Calu3 (cell line): ENCODE measurements at regions not wholly inside any gene's neighbourhood (a gene's known extent, or its start where the extent isn't known, plus 50 kb on each side); places are given as distances from the start of the nearest gene placed in this dataset.

Source experiments
- BruUV-seq: library from RNA; stranded (reverse); fragments of 400-500 nt; replicated peaks from 2 replicates; lab custom pipeline; 2021; lab: Mats Ljungman, UMichigan
- CTCF ChIA-PET: fragments of 300-600 bp; sonication (Branson Sonifier 250); formaldehyde crosslinking; loops from one replicate; lab custom pipeline; 2022; ENCODE audit warnings: antibody characterized with exemption; lab: Charles Lee
- DNase-seq: peaks from one replicate; pipeline ENCODE4 v3.0.0; 2022
- H3K27ac Mint-ChIP-seq: one replicate; pipeline ENCODE4 v1.8.0; 2022; ENCODE audit warnings: mixed read lengths; ENCODE audit not compliant: unreplicated experiment
- H3K27me3 Mint-ChIP-seq: one replicate; pipeline ENCODE4 v1.8.0; 2022; ENCODE audit warnings: mixed read lengths; ENCODE audit not compliant: unreplicated experiment
- H3K36me3 Mint-ChIP-seq: one replicate; pipeline ENCODE4 v1.8.0; 2022; ENCODE audit warnings: mild to moderate bottlenecking, moderate library complexity, mixed read lengths; ENCODE audit not compliant: insufficient read depth, unreplicated experiment
- H3K4me1 Mint-ChIP-seq: one replicate; pipeline ENCODE4 v1.8.0; 2022; ENCODE audit warnings: mild to moderate bottlenecking, low read depth, mixed read lengths; ENCODE audit not compliant: unreplicated experiment
- H3K4me3 Mint-ChIP-seq: one replicate; pipeline ENCODE4 v1.8.0; 2022; ENCODE audit warnings: mild to moderate bottlenecking, low read depth, moderate library complexity, mixed read lengths; ENCODE audit not compliant: unreplicated experiment
- H3K9me3 Mint-ChIP-seq: one replicate; pipeline ENCODE4 v1.8.0; 2022; ENCODE audit warnings: low read depth, mixed read lengths; ENCODE audit not compliant: unreplicated experiment
- intact Hi-C: fragments of 100-400 bp; cut with micrococcal nuclease; formaldehyde crosslinking; loops from one replicate; pipeline ENCODE4 v1.10.0; 2022; ENCODE audit not compliant: unreplicated experiment
- TF ChIP-seq, protein P1 (sequence below): fragments of 200-600 bp; IDR thresholded peaks from one replicate; pipeline ENCODE4 v1.8.0; 2022; ENCODE audit warnings: antibody characterized with exemption; ENCODE audit not compliant: unreplicated experiment

GRCh38 chr3:180352261-180352660, 249.7 kb upstream of the TTC14 start:
- no peak overlapping the region for H3K4me3 Mint-ChIP-seq
- intact Hi-C loops = no loop called here
- no TSS peak for BruUV-seq
- TF ChIP-seq, protein P1, sequence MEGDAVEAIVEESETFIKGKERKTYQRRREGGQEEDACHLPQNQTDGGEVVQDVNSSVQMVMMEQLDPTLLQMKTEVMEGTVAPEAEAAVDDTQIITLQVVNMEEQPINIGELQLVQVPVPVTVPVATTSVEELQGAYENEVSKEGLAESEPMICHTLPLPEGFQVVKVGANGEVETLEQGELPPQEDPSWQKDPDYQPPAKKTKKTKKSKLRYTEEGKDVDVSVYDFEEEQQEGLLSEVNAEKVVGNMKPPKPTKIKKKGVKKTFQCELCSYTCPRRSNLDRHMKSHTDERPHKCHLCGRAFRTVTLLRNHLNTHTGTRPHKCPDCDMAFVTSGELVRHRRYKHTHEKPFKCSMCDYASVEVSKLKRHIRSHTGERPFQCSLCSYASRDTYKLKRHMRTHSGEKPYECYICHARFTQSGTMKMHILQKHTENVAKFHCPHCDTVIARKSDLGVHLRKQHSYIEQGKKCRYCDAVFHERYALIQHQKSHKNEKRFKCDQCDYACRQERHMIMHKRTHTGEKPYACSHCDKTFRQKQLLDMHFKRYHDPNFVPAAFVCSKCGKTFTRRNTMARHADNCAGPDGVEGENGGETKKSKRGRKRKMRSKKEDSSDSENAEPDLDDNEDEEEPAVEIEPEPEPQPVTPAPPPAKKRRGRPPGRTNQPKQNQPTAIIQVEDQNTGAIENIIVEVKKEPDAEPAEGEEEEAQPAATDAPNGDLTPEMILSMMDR = no peak
- H3K27ac Mint-ChIP-seq = no peak overlapping the region
- CTCF ChIA-PET = no interaction called here
- no peaks in the 10 kb centered on the region for H3K9me3 Mint-ChIP-seq
- no peaks in the 10 kb centered on the region for H3K27me3 Mint-ChIP-seq
- no peaks in the 10 kb centered on the region for H3K36me3 Mint-ChIP-seq
- DNase-seq = no peak
- no peaks in the 10 kb centered on the region for H3K4me1 Mint-ChIP-seq

DNA sequence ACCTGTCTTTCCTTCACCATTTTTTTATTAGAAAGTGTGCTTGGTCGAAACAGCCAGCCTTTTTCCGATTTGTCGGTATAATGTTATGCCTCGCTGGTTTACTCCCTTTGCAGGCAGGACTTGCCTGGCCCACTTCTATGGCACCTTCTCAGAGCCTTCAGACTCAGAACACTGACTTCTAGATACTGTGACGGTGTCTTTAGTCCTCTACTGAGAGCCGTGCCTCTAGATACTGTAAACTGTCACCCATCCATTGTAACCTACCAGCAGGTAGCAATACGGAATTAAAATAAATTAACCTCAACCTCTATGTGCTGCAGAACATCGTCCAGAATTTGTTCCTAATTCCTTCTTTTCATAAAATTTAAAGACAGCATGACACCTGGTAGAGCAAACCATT, 247.7 kb upstream of the TTC14 start:
- TF ChIP-seq, protein P1 = no peak
- H3K36me3 Mint-ChIP-seq = no peaks in the 10 kb centered on the region
- no peaks in the 10 kb centered on the region for H3K27me3 Mint-ChIP-seq
- intact Hi-C loops = no loop called here
- no TSS peak for BruUV-seq
- no peak overlapping the region for H3K4me3 Mint-ChIP-seq
- H3K4me1 Mint-ChIP-seq = peaks cover 10% of the 10 kb centered on the region
- no peak overlapping the region for H3K27ac Mint-ChIP-seq
- no peaks in the 10 kb centered on the region for H3K9me3 Mint-ChIP-seq
- CTCF ChIA-PET = no interaction called here
- DNase-seq = no peak

DNA sequence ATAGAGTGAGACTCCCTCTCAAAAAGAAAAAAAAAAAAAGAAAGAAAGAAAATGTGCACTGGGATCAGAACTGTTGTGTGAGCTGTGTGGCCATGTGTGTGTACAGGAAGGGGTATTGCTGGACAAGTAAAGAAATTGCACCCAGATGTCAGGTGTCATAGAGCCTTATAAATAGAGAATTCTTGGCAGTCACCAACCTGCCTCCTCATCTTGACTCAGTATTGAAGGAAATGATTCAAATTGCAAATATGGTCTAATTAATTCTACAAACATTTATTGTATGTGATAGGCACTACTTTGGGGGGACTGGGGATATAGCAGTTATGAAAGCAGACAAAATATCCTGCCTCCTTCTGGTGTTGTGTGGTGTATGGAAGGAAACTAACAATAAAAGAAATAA, 243.8 kb upstream of the TTC14 start:
- H3K36me3 Mint-ChIP-seq = no peaks in the 10 kb centered on the region
- no TSS peak for BruUV-seq
- DNase-seq = no peak
- no peaks in the 10 kb centered on the region for H3K9me3 Mint-ChIP-seq
- no peak overlapping the region for H3K4me3 Mint-ChIP-seq
- H3K27me3 Mint-ChIP-seq = no peaks in the 10 kb centered on the region
- H3K4me1 Mint-ChIP-seq = peaks cover 10% of the 10 kb centered on the region
- no peak overlapping the region for H3K27ac Mint-ChIP-seq
- CTCF ChIA-PET = interaction anchor here (0.7 kb wide), 2 partner anchors 30 to 35 kb away, joined by 3 to 4 read pairs; no protein-coding TSS in a partner anchor
- TF ChIP-seq, protein P1 = no peak
- intact Hi-C loops = no loop called here

DNA sequence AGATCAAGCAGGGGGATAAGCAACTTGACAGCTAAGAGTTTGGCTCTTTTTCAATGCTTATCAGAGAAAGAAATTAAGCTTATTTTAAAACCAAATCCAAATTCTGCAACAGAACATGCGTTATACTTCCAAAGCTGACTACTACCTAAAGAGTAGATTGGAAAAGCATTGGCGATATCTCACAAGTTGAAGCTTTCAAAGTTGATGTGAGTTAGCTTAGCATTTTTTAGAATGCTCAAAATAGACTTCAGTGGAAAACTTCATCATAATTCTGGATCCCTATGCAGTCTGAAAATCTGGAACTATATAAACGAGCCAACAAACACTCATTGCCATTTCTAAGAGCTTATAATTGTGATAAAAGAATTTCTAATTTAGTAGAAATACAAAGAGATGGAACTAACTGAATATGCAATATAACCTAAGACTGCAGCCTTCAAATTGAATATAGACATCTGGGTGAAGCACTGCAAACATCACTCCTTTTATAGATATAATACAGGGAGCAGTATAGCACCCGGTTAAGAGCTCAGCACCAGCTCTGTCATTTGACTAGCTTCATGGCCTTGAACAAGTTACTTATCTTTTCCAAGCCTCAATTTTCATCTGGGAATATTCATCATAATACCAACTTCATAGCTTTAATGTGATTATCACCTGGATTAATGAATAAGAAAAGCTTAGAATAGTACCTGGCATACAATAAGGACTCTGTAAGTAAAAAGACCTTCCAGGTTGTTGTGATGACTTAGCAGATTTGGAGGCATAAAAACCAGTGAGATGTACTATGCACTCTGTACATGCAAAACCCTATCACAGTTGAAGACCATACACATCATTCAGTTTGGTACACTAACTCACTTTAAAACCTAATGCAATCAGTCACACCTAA, 242.7 kb upstream of the TTC14 start:
- no peaks in the 10 kb centered on the region for H3K9me3 Mint-ChIP-seq
- no peak for DNase-seq
- H3K27me3 Mint-ChIP-seq = no peaks in the 10 kb centered on the region
- no peaks in the 10 kb centered on the region for H3K36me3 Mint-ChIP-seq
- CTCF ChIA-PET = interaction anchor here (0.8 kb wide), 1 partner anchor 9 kb away, joined by 3 read pairs; no protein-coding TSS in a partner anchor
- intact Hi-C loops = no loop called here
- BruUV-seq = no TSS peak
- TF ChIP-seq, protein P1 = no peak
- no peak overlapping the region for H3K4me3 Mint-ChIP-seq
- no peak overlapping the region for H3K27ac Mint-ChIP-seq
- peaks cover 10% of the 10 kb centered on the region for H3K4me1 Mint-ChIP-seq
